GM04504 (cell line): ENCODE measurements at regions not wholly inside any gene's neighbourhood (a gene's known extent, or its start where the extent isn't known, plus 50 kb on each side); places are given as distances from the start of the nearest gene placed in this dataset.

Experiments
- DNase-seq: peaks from one replicate; pipeline ENCODE4 v3.0.0-alpha.2; 2012; ENCODE audit warnings: low read depth

GRCh38 chr13:85663856-85664255 lies 135.4 kb downstream of the SLITRK6 start:
- DNase-seq, result no peak

- no peak for DNase-seq
These were observed 137.0 kb downstream of the SLITRK6 start for GRCh38 chr13:85662186-85662585.

- DNase-seq, result no peak
These were observed 137.5 kb downstream of the SLITRK6 start for GRCh38 chr13:85661675-85662074.

- no peak for DNase-seq
These were observed 139.7 kb downstream of the SLITRK6 start for GRCh38 chr13:85659493-85659892.

GRCh38 chr13:85657942-85658341 lies 141.3 kb downstream of the SLITRK6 start:
- DNase-seq, result no peak

GRCh38 chr13:85655040-85655439 lies 144.2 kb downstream of the SLITRK6 start:
- DNase-seq, result no peak

- DNase-seq, result no peak
These were observed 145.0 kb downstream of the SLITRK6 start for GRCh38 chr13:85654227-85654626.

- no peak for DNase-seq
These were observed 145.5 kb downstream of the SLITRK6 start for GRCh38 chr13:85653681-85654080.

GRCh38 chr13:85652491-85652890 lies 146.7 kb downstream of the SLITRK6 start:
- no peak for DNase-seq

GRCh38 chr13:85651440-85651839 lies 147.8 kb downstream of the SLITRK6 start:
- DNase-seq, result no peak

- DNase-seq, result no peak
These were observed 148.6 kb downstream of the SLITRK6 start for GRCh38 chr13:85650613-85651012.

GRCh38 chr13:85640727-85641126 lies 158.5 kb downstream of the SLITRK6 start:
- DNase-seq, result no peak

- no peak for DNase-seq
These were observed 160.3 kb downstream of the SLITRK6 start for GRCh38 chr13:85638815-85639393.

- DNase-seq, result no peak
These were observed 161.0 kb downstream of the SLITRK6 start for GRCh38 chr13:85638265-85638664.

- DNase-seq, result no peak
These were observed 166.6 kb downstream of the SLITRK6 start for GRCh38 chr13:85632526-85633195.

GRCh38 chr13:85631801-85632200 lies 167.4 kb downstream of the SLITRK6 start:
- DNase-seq, result peak; percentile 1

- DNase-seq, result no peak
These were observed 172.6 kb downstream of the SLITRK6 start for GRCh38 chr13:85626603-85627002.

- DNase-seq, result no peak
These were observed 179.9 kb downstream of the SLITRK6 start for GRCh38 chr13:85619321-85619720.

GRCh38 chr13:85618521-85618920 lies 180.7 kb downstream of the SLITRK6 start:
- DNase-seq, result no peak

GRCh38 chr13:85616275-85616674 lies 182.9 kb downstream of the SLITRK6 start:
- DNase-seq, result no peak

GRCh38 chr13:85615031-85615430 lies 184.2 kb downstream of the SLITRK6 start:
- DNase-seq, result no peak

- DNase-seq, result no peak
These were observed 189.2 kb downstream of the SLITRK6 start for GRCh38 chr13:85610024-85610423.

GRCh38 chr13:85608255-85608829 lies 190.9 kb downstream of the SLITRK6 start:
- no peak for DNase-seq

- DNase-seq, result no peak
These were observed 195.5 kb downstream of the SLITRK6 start for GRCh38 chr13:85603735-85604134.
